OCI-LY7 (cell line): ENCODE measurements at regions not wholly inside any gene's neighbourhood (a gene's known extent, or its start where the extent isn't known, plus 50 kb on each side); places are given as distances from the start of the nearest gene placed in this dataset.

Experiments
- BruUV-seq: library from RNA; stranded (reverse); fragments of 400-500 nt; replicated peaks from 2 replicates; lab custom pipeline; 2021; lab: Mats Ljungman, UMichigan
- CTCF ChIA-PET: fragments of 300-600 bp; sonication (Branson Sonifier 250); formaldehyde crosslinking; loops from one replicate; lab custom pipeline; 2022; ENCODE audit warnings: antibody characterized with exemption; ENCODE audit not compliant: unreplicated experiment; lab: Charles Lee
- POLR2A ChIA-PET: fragments of 300-600 bp; sonication (Branson Sonifier 250); formaldehyde crosslinking; loops from one replicate; lab custom pipeline; 2022; ENCODE audit warnings: antibody characterized with exemption; lab: Charles Lee
- DNase-seq: peaks from one replicate; pipeline ENCODE4 v3.0.0-alpha.2; 2015; ENCODE audit warnings: low spot score
- H2AFZ ChIP-seq: fragments of 200-600 bp; sonication (generic), shearing (Covaris generic); 2 replicates; pipeline ENCODE4 v1.6.1; 2014; ENCODE audit warnings: mild to moderate bottlenecking, antibody characterized with exemption, low read length, moderate library complexity
- H3K27ac ChIP-seq: fragments of 200-600 bp; sonication (generic); 2 replicates; pipeline ENCODE4 v1.5.1; 2014; ENCODE audit warnings: mixed run types, low read depth, mild to moderate bottlenecking, moderate library complexity, low read length, inconsistent platforms; ENCODE audit not compliant: poor library complexity, severe bottlenecking
- H3K36me3 ChIP-seq: fragments of 200-600 bp; sonication (generic); 2 replicates; pipeline ENCODE4 v1.6.1; 2014; ENCODE audit warnings: mild to moderate bottlenecking, antibody characterized with exemption, low read length, moderate library complexity, mixed read lengths; ENCODE audit not compliant: insufficient read depth
- H3K4me1 ChIP-seq: fragments of 200-600 bp; sonication (generic); 2 replicates; pipeline ENCODE4 v1.5.1; 2014; ENCODE audit warnings: mild to moderate bottlenecking, low read length; ENCODE audit not compliant: insufficient read depth, poor library complexity, severe bottlenecking
- H3K4me2 ChIP-seq: fragments of 200-600 bp; sonication (generic); 2 replicates; pipeline ENCODE4 v1.6.1; 2014; ENCODE audit warnings: mild to moderate bottlenecking, low read length
- H3K4me3 ChIP-seq: fragments of 200-600 bp; sonication (generic); 2 replicates; pipeline ENCODE4 v1.5.1; 2014; ENCODE audit warnings: mild to moderate bottlenecking, low read depth, low read length; ENCODE audit not compliant: poor library complexity, severe bottlenecking
- H3K79me2 ChIP-seq: fragments of 200-600 bp; sonication (generic); 2 replicates; pipeline ENCODE4 v1.6.1; 2016; ENCODE audit warnings: low read depth, mild to moderate bottlenecking, low read length, moderate library complexity, mixed read lengths; ENCODE audit not compliant: insufficient read depth
- H3K9me2 ChIP-seq: fragments of 200-600 bp; sonication (generic); 2 replicates; pipeline ENCODE4 v1.6.1; 2016; ENCODE audit warnings: mild to moderate bottlenecking, low read length, mixed read lengths; ENCODE audit not compliant: insufficient read depth
- H3K9me3 ChIP-seq: fragments of 200-600 bp; sonication (generic); 2 replicates; pipeline ENCODE4 v1.6.1; 2014; ENCODE audit warnings: mild to moderate bottlenecking, mixed run types, low read length, mixed read lengths
- H4K20me1 ChIP-seq: fragments of 200-600 bp; sonication (generic); 2 replicates; pipeline ENCODE4 v1.6.1; 2014; ENCODE audit warnings: mild to moderate bottlenecking, antibody characterized with exemption, low read length, moderate library complexity, mixed read lengths; ENCODE audit not compliant: insufficient read depth
- EZH2phosphoT487 ChIP-seq: fragments of 200-600 bp; sonication (generic); IDR thresholded peaks from 2 replicates; pipeline ENCODE4 v1.6.1; 2018; ENCODE audit warnings: low read depth, borderline replicate concordance, mild to moderate bottlenecking, mixed run types, antibody characterized with exemption, low read length, moderate library complexity, mixed read lengths
- intact Hi-C: fragments of 100-400 bp; cut with micrococcal nuclease; formaldehyde crosslinking; loops from one replicate; pipeline ENCODE4 v1.10.0; 2022; ENCODE audit not compliant: unreplicated experiment
- TF ChIP-seq, protein P1 (sequence below): fragments of 200-600 bp; sonication (generic); conservative IDR thresholded peaks from 2 replicates; pipeline ENCODE4 v1.5.1; 2014; ENCODE audit warnings: mild to moderate bottlenecking, antibody characterized with exemption, low read length, moderate library complexity, mixed read lengths

DNA sequence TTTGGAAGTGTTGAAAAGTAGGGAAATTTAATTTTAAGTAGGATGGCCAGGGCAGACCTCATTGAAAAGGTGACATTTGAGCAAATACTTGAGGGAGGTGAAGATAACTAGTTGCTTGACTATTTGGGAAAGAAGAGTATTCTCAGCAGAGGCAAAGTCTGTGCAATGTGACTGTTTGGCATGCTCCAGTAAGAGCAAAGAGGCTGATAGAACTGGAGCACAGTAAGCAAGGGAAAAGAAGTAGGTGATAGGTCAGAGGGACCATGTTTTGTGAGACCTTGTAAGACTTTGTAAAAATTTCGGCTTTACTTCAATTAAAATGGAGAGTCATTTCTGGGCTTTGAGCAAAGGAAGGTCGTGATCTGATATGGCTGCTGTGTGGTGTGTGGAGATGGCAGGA, 335.8 kb downstream of the ZIC1 start:
- CTCF ChIA-PET, result no interaction called here
- no peaks in the 10 kb centered on the region for H3K36me3 ChIP-seq
- H3K4me2 ChIP-seq, result no peak overlapping the region
- H3K4me3 ChIP-seq, result no peak overlapping the region
- H2AFZ ChIP-seq, result no peak overlapping the region
- no peaks in the 10 kb centered on the region for H3K9me3 ChIP-seq
- no peak for DNase-seq
- H3K4me1 ChIP-seq, result no peaks in the 10 kb centered on the region
- H3K79me2 ChIP-seq, result no peaks in the 10 kb centered on the region
- POLR2A ChIA-PET, result no interaction called here
- TF ChIP-seq EZH2phosphoT487, result no peak
- TF ChIP-seq, protein P1, sequence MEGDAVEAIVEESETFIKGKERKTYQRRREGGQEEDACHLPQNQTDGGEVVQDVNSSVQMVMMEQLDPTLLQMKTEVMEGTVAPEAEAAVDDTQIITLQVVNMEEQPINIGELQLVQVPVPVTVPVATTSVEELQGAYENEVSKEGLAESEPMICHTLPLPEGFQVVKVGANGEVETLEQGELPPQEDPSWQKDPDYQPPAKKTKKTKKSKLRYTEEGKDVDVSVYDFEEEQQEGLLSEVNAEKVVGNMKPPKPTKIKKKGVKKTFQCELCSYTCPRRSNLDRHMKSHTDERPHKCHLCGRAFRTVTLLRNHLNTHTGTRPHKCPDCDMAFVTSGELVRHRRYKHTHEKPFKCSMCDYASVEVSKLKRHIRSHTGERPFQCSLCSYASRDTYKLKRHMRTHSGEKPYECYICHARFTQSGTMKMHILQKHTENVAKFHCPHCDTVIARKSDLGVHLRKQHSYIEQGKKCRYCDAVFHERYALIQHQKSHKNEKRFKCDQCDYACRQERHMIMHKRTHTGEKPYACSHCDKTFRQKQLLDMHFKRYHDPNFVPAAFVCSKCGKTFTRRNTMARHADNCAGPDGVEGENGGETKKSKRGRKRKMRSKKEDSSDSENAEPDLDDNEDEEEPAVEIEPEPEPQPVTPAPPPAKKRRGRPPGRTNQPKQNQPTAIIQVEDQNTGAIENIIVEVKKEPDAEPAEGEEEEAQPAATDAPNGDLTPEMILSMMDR, result no peak
- intact Hi-C loops, result no loop called here
- H3K9me2 ChIP-seq, result no peaks in the 10 kb centered on the region
- no peak overlapping the region for H3K27ac ChIP-seq
- BruUV-seq, result no TSS peak
- no peaks in the 10 kb centered on the region for H4K20me1 ChIP-seq

DNA sequence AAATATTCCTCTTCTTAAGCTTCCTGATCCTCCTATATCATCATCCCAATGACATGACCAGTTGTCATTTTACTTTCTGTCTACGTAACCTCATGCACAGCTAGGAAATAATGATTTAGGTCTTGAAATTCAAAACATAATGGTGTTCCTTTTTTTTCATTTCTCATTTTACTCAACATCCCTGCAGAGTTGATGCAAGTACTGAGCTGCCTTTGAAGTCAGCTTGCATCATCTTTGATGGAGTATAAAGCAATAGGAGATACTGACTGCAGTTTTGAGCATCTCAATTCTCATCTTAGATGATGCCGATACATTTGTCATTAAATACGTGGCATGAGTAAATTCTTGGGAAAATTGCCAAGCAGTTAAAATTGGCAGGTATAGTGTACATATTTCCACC, 346.1 kb downstream of the ZIC1 start:
- Histone ChIP-seq H2AFZ (no peak overlapping the region), H4K20me1 (no peaks in the 10 kb centered on the region), H3K9me2 (no peaks in the 10 kb centered on the region), H3K4me2 (no peak overlapping the region), H3K4me1 (no peaks in the 10 kb centered on the region), H3K36me3 (no peaks in the 10 kb centered on the region), H3K9me3 (no peaks in the 10 kb centered on the region), H3K79me2 (no peaks in the 10 kb centered on the region), H3K27ac (no peak overlapping the region), H3K4me3 (no peak overlapping the region)
- no peak for DNase-seq
- TF ChIP-seq, protein P1, result no peak
- no peak for TF ChIP-seq EZH2phosphoT487
- ChIA-PET POLR2A (interaction anchor here (0.6 to 0.7 kb wide), 2 partner anchors 10 to 321 kb away, joined by 3 read pairs; no protein-coding TSS in a partner anchor), CTCF (no interaction called here)
- no TSS peak for BruUV-seq
- intact Hi-C loops, result no loop called here

DNA sequence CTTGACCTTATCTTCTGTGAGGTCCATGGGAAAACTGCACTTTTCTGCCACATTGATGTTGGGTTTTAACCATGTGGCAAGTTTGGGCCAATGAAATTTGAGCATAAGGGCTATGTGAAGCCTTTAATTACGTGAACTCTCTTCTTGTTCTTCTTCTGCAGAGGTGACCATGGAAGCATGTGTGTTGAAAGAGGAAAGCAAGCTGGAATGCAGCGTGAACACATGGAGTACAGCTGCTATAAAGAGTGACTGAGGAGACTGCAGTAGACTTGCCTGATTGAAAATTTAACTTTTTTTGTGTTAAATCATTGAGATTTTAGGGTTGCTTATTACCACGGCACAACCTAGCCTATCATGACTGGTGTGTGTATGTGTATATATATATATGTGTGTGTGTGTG, 347.3 kb downstream of the ZIC1 start:
- Histone ChIP-seq H3K79me2 (no peaks in the 10 kb centered on the region), H4K20me1 (no peaks in the 10 kb centered on the region), H3K9me3 (no peaks in the 10 kb centered on the region), H3K27ac (no peak overlapping the region), H3K36me3 (no peaks in the 10 kb centered on the region), H3K4me2 (no peak overlapping the region), H3K9me2 (no peaks in the 10 kb centered on the region), H3K4me3 (no peak overlapping the region), H3K4me1 (no peaks in the 10 kb centered on the region), H2AFZ (no peak overlapping the region)
- ChIA-PET POLR2A (interaction anchor here (2.5 kb wide), 1 partner anchor 9 kb away, joined by 7 read pairs; no protein-coding TSS in a partner anchor), CTCF (no interaction called here)
- DNase-seq, result no peak
- TF ChIP-seq EZH2phosphoT487, result no peak
- TF ChIP-seq, protein P1, result no peak
- intact Hi-C loops, result no loop called here
- BruUV-seq, result no TSS peak
